ENCODE measurements at regions not wholly inside any gene's neighbourhood (a gene's known extent, or its start where the extent isn't known, plus 50 kb on each side); places are given as distances from the start of the nearest gene placed in this dataset.

DNA sequence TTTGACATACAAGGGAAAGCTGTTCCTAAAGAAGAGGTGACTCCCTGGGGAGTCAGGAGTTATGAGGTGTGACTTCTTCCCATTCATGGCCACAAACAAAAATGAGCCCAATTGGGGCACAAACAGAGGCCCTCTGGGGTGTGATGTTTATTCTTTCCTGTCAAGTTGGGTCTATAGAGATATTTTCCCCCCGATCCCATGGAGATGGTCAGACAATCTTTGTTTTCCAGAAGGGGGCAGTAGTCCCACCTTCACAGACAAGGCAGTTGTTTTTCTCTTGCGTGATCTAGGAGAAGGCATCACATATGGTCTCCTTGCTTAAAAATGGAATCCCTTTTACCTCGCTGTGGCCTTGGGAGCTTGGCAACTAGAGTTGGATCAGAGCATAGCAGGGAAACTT lies 110.3 kb downstream of the MFSD1 start:
- Histone ChIP-seq H3K36me3 (ENCODE audit: control insufficient read depth, insufficient read depth, low read length) (no peaks in the 10 kb centered on the region), H3K27me3 (ENCODE audit: control insufficient read depth, insufficient read depth, low read length) (no peaks in the 10 kb centered on the region), H3K4me3 (ENCODE audit: low read depth, low read length) (no peak overlapping the region)
- TF ChIP-seq, protein P1, sequence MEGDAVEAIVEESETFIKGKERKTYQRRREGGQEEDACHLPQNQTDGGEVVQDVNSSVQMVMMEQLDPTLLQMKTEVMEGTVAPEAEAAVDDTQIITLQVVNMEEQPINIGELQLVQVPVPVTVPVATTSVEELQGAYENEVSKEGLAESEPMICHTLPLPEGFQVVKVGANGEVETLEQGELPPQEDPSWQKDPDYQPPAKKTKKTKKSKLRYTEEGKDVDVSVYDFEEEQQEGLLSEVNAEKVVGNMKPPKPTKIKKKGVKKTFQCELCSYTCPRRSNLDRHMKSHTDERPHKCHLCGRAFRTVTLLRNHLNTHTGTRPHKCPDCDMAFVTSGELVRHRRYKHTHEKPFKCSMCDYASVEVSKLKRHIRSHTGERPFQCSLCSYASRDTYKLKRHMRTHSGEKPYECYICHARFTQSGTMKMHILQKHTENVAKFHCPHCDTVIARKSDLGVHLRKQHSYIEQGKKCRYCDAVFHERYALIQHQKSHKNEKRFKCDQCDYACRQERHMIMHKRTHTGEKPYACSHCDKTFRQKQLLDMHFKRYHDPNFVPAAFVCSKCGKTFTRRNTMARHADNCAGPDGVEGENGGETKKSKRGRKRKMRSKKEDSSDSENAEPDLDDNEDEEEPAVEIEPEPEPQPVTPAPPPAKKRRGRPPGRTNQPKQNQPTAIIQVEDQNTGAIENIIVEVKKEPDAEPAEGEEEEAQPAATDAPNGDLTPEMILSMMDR (IDR thresholded peaks at IDR 0.05; ENCODE audit: insufficient read depth, low read length, severe bottlenecking) = no peak
- DNase-seq (ENCODE audit: low read depth) = no peak
- no peak for FAIRE-seq

DNA sequence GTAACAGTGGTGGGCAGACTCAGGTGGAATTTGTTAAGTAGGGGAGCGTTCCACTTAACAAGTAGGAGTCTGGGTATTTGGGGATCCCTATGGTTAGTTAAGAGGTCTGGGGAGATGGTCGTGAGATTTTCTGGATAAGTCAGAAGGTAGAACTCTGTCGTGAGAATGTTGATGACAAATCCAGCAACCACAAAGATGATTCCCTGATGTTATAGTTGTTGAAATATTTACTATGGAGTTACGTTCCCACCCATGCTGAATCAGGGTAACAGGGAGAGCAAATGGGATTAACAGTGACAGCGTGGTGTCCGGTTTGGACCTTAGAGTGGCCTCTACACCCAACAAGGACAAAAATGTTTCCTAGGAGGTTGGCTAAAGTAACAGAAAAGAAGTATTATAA lies 110.8 kb downstream of the MFSD1 start:
- Histone ChIP-seq H3K27me3 (ENCODE audit: control insufficient read depth, insufficient read depth, low read length) (no peaks in the 10 kb centered on the region), H3K36me3 (ENCODE audit: control insufficient read depth, insufficient read depth, low read length) (no peaks in the 10 kb centered on the region), H3K4me3 (ENCODE audit: low read depth, low read length) (no peak overlapping the region)
- TF ChIP-seq, protein P1 (IDR thresholded peaks at IDR 0.05; ENCODE audit: insufficient read depth, low read length, severe bottlenecking) = no peak
- DNase-seq (ENCODE audit: low read depth) (no peak), FAIRE-seq (no peak)

DNA sequence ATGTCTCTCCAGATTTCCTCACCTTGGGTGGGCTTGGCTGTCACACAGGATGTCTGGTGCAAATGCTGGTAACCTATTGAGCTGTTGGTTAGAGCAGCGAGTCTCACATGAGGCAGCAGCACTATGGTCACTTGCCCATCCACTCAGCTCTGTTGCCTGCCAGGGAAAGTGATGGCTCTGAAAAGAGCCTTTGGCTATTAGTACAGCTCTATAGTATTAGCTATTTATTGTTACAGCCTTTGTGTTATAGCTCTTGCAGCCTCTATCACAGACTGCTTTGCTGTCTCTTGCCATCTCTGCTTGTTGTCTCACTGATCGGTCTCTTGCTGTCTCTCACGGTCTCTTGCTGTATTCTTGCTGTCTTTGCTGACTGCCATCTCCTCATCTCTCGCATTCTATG lies 114.3 kb downstream of the MFSD1 start:
- TF ChIP-seq, protein P1 (IDR thresholded peaks at IDR 0.05; ENCODE audit: insufficient read depth, low read length, severe bottlenecking) = no peak
- Histone ChIP-seq H3K4me3 (ENCODE audit: low read depth, low read length) (no peak overlapping the region), H3K36me3 (ENCODE audit: control insufficient read depth, insufficient read depth, low read length) (no peaks in the 10 kb centered on the region), H3K27me3 (ENCODE audit: control insufficient read depth, insufficient read depth, low read length) (no peaks in the 10 kb centered on the region)
- FAIRE-seq (no peak), DNase-seq (ENCODE audit: low read depth) (no peak)

DNA sequence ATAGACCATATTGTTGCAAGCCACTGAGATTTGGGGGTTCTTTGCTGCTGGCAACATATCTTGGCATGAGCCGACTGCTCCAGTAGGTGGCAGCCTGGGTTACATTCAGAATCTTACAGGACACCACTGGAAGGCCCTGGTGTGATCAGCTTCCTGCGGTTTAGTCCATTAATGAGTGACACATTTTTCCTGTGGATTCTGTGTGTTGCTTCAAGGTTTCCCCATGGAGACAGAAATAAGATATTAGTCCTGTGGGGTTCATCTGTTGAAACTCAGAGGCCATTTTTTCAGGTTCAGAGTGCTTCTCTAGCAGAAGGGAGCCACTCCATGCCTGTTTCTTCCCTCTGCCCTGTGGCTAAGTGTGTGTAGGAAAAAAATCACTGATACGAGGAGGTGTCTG lies 116.2 kb downstream of the MFSD1 start:
- peak; percentile 62 for DNase-seq (ENCODE audit: low read depth)
- H3K27me3 ChIP-seq (ENCODE audit: control insufficient read depth, insufficient read depth, low read length) = no peaks in the 10 kb centered on the region
- TF ChIP-seq, protein P1 (IDR thresholded peaks at IDR 0.05; ENCODE audit: insufficient read depth, low read length, severe bottlenecking) = peak; percentile 85
- no peaks in the 10 kb centered on the region for H3K36me3 ChIP-seq (ENCODE audit: control insufficient read depth, insufficient read depth, low read length)
- H3K4me3 ChIP-seq (ENCODE audit: low read depth, low read length) = no peak overlapping the region
- peak; percentile 86 for FAIRE-seq

DNA sequence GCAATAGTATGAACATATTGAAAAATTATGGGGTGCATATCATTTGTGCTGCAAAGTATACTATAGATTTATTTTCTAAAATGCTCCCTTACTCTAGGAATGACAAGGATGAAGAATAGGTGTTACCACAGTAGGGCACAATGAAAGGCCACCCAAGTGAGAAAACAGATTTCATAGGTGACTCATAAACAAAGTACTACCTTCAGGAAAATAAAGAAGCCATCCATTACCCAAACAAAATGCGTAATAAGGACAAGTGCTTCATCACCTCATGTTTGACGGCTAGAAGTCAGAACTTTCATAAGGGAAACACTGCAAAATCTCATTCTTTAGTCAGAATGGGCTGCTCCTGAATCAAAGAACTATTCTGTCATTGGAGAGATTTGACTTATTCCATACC lies 116.6 kb downstream of the MFSD1 start:
- H3K4me3 ChIP-seq (ENCODE audit: low read depth, low read length) = no peak overlapping the region
- FAIRE-seq = no peak
- no peaks in the 10 kb centered on the region for H3K27me3 ChIP-seq (ENCODE audit: control insufficient read depth, insufficient read depth, low read length)
- no peaks in the 10 kb centered on the region for H3K36me3 ChIP-seq (ENCODE audit: control insufficient read depth, insufficient read depth, low read length)
- no peak for DNase-seq (ENCODE audit: low read depth)
- TF ChIP-seq, protein P1 (IDR thresholded peaks at IDR 0.05; ENCODE audit: insufficient read depth, low read length, severe bottlenecking) = no peak

DNA sequence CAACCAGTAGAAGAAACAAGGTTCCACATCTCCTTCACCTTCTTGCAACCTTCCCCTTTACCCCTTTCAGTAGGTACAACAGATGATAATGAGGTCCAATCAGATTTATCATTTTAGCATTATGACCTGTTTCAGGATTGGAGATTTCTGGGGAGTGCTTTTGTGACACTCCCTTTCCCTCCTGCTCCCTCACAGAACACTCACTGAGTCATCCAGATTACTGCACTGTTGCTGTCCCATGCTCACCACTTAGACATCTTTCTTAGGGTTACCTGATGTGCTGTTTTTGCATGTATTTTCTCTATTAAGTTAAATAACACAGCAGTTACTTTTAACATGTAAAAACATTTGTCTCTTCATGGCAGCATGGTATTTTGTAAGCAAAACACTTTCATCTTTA lies 118.5 kb downstream of the MFSD1 start:
- no peak overlapping the region for H3K4me3 ChIP-seq (ENCODE audit: low read depth, low read length)
- no peaks in the 10 kb centered on the region for H3K27me3 ChIP-seq (ENCODE audit: control insufficient read depth, insufficient read depth, low read length)
- FAIRE-seq (no peak), DNase-seq (ENCODE audit: low read depth) (peak; percentile 47)
- TF ChIP-seq, protein P1 (IDR thresholded peaks at IDR 0.05; ENCODE audit: insufficient read depth, low read length, severe bottlenecking) = no peak
- H3K36me3 ChIP-seq (ENCODE audit: control insufficient read depth, insufficient read depth, low read length) = no peaks in the 10 kb centered on the region

Data from bronchial epithelial cell (primary cell).